ENCODE measurements at regions not wholly inside any gene's neighbourhood (a gene's known extent, or its start where the extent isn't known, plus 50 kb on each side); places are given as distances from the start of the nearest gene placed in this dataset.
"Not testable (repeated sequence)": the region's sequence is repeated elsewhere in the genome, so short reads cannot be mapped to it uniquely, and the experiment has no call there.

DNA sequence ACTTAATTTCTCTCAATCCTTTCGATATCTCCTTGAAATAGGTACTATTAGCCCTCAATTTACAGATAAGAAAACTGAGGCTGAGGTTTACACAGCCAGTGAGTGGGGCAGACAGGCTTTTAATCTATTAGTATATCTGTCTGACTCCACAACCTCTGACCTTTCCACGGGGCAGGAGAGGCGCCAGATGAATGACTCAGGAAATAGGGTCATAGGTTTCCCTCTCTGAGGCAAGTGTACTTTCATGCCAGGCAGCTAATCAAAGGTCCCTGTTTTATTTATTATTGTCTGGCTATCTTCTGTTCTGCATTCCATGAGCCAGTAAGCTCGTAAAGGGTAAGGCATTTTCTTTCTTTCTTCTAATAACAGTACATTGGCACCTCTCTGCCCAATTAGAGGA, 79.6 kb upstream of the KLF4 start:
- H3K27ac ChIP-seq (ENCODE audit: low read depth, low read length), result peak overlapping the region; percentile 25
- no peaks in the 10 kb centered on the region for H3K9me3 ChIP-seq (ENCODE audit: control insufficient read depth in 5 of 5, low read length in 5 of 5)
- H3K27me3 ChIP-seq (ENCODE audit: control insufficient read depth in 5 of 5, insufficient read depth in 4 of 5, low read length in 5 of 5), result no peaks in the 10 kb centered on the region
- peaks cover 0 to 24% (median 10%) of the 10 kb centered on the region in 5 donors for H3K4me1 ChIP-seq (ENCODE audit: control insufficient read depth in 5 of 5, insufficient read depth in 5 of 5, low read length in 5 of 5)
- H3K4me3 ChIP-seq (ENCODE audit: low read depth in 1 of 5, low read length in 5 of 5), result no peak overlapping the region
- peak overlapping the region in 2 of 5 donors; percentile 35 to 57 for H3K9ac ChIP-seq (ENCODE audit: low read length in 5 of 5)
- no peaks in the 10 kb centered on the region for H3K36me3 ChIP-seq (ENCODE audit: control insufficient read depth in 5 of 5, insufficient read depth in 5 of 5, low read length in 5 of 5)

DNA sequence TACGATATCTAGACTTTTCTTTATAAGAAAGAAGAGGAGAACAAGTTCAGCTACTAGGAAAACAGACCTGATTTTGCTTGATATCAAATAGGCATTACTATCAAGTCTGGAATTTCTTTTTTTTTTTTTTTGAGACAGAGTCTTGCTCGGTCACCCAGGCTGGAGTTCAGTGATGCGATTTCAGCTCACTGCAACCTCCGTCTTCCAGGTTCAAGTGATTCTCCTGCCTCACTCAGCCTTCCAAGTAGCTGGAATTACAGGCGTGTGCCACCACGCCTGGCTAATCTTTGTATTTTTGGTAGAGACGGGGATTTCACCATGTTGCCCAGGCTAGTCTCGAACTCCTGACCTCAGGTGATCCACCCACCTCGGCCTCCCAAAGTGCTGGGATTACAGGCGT, 78.8 kb upstream of the KLF4 start:
- H3K4me3 ChIP-seq (ENCODE audit: low read depth in 1 of 5, low read length in 5 of 5); H3K27me3 ChIP-seq (ENCODE audit: control insufficient read depth in 5 of 5, insufficient read depth in 4 of 5, low read length in 5 of 5); H3K36me3 ChIP-seq (ENCODE audit: control insufficient read depth in 5 of 5, insufficient read depth in 5 of 5, low read length in 5 of 5); H3K9ac ChIP-seq (ENCODE audit: low read length in 5 of 5); H3K9me3 ChIP-seq (ENCODE audit: control insufficient read depth in 5 of 5, low read length in 5 of 5): not testable (repeated sequence)
- peaks cover 0 to 24% (median 10%) of the 10 kb centered on the region in 5 donors for H3K4me1 ChIP-seq (ENCODE audit: control insufficient read depth in 5 of 5, insufficient read depth in 5 of 5, low read length in 5 of 5)
- H3K27ac ChIP-seq (ENCODE audit: low read depth, low read length), result peak overlapping the region; percentile 25

DNA sequence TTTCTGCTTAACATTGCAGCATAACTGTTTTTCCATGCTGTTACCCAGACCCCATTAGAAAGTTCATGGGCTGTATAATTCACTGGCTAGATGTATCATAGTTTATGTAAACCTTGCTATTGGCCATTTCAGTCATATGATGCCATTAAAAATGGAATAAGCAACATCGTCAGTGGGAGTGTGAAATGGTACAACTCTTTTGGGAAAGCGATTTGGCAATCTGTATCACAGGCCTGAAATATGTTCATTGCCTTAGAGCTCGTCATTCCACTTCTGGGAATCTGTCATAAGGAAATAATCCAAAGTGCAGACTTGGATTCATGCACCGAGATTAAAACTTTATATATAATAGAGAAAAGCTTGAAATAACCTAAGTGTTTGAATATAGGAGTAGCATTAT, 77.9 kb upstream of the KLF4 start:
- Histone ChIP-seq H3K4me1 (ENCODE audit: control insufficient read depth in 5 of 5, insufficient read depth in 5 of 5, low read length in 5 of 5) (peaks cover 0 to 24% (median 10%) of the 10 kb centered on the region in 5 donors), H3K27ac (ENCODE audit: low read depth, low read length) (peak overlapping the region; percentile 25)

DNA sequence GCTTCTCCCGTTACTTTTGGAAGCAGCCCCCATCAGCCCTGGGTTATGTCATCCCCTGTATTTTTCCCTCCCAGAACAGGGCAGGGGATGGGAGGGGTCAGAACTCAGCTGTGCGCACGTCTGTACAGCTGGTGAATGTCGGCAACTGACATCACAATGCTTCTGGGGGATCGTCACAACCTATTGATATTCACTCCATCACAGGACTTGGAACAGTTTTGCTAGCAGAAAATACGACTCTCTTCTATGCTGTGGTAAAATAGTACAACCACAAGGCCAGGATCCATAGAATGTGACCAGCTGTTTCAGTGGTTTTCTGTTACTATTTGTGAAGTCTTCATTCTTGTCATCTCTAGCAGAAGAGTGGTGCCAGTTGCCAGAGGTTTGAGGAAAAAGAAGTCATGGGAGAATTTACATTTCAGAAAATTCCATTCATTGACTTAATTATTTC, 77.1 kb upstream of the KLF4 start:
- Histone ChIP-seq H3K9me3 (ENCODE audit: control insufficient read depth in 5 of 5, low read length in 5 of 5) (no peaks in the 10 kb centered on the region), H3K36me3 (ENCODE audit: control insufficient read depth in 5 of 5, insufficient read depth in 5 of 5, low read length in 5 of 5) (no peaks in the 10 kb centered on the region), H3K27ac (ENCODE audit: low read depth, low read length) (peak overlapping the region; percentile 22), H3K4me1 (ENCODE audit: control insufficient read depth in 5 of 5, insufficient read depth in 5 of 5, low read length in 5 of 5) (peaks cover 0 to 24% (median 10%) of the 10 kb centered on the region in 5 donors), H3K9ac (ENCODE audit: low read length in 5 of 5) (no peak overlapping the region), H3K4me3 (ENCODE audit: low read depth in 1 of 5, low read length in 5 of 5) (no peak overlapping the region), H3K27me3 (ENCODE audit: control insufficient read depth in 5 of 5, insufficient read depth in 4 of 5, low read length in 5 of 5) (no peaks in the 10 kb centered on the region)

More for the DNA sequence above, 77.9 kb upstream of the KLF4 start:
- Histone ChIP-seq H3K27me3 (ENCODE audit: control insufficient read depth in 5 of 5, insufficient read depth in 4 of 5, low read length in 5 of 5) (no peaks in the 10 kb centered on the region), H3K36me3 (ENCODE audit: control insufficient read depth in 5 of 5, insufficient read depth in 5 of 5, low read length in 5 of 5) (no peaks in the 10 kb centered on the region), H3K4me3 (ENCODE audit: low read depth in 1 of 5, low read length in 5 of 5) (no peak overlapping the region), H3K9me3 (ENCODE audit: control insufficient read depth in 5 of 5, low read length in 5 of 5) (no peaks in the 10 kb centered on the region), H3K9ac (ENCODE audit: low read length in 5 of 5) (no peak overlapping the region)

DNA sequence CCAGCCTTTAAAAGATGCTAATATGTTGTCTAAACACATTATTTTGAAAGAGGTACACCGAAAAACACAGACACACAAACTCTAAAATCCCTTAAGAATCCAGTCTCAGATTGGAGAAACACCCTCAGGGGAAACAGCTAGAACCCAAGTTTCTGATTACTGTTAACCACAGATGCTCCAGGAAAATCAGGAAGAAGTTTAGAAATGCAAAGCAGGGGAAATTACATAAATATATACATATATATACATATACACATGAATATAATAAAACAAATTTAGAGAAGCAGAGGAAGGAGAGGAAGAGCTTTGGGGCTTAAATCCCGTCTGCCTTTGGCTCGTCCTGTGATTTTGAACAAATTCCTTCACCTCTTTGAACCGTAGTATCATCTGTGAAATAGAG, 73.2 kb upstream of the KLF4 start:
- H3K9ac ChIP-seq (ENCODE audit: low read length in 5 of 5), result no peak overlapping the region
- H3K9me3 ChIP-seq (ENCODE audit: control insufficient read depth in 5 of 5, low read length in 5 of 5), result no peaks in the 10 kb centered on the region
- H3K27me3 ChIP-seq (ENCODE audit: control insufficient read depth in 5 of 5, insufficient read depth in 4 of 5, low read length in 5 of 5), result no peaks in the 10 kb centered on the region
- no peak overlapping the region for H3K27ac ChIP-seq (ENCODE audit: low read depth, low read length)
- peaks cover 0 to 8% (median 0%) of the 10 kb centered on the region in 5 donors for H3K4me1 ChIP-seq (ENCODE audit: control insufficient read depth in 5 of 5, insufficient read depth in 5 of 5, low read length in 5 of 5)
- no peak overlapping the region for H3K4me3 ChIP-seq (ENCODE audit: low read depth in 1 of 5, low read length in 5 of 5)
- no peaks in the 10 kb centered on the region for H3K36me3 ChIP-seq (ENCODE audit: control insufficient read depth in 5 of 5, insufficient read depth in 5 of 5, low read length in 5 of 5)

DNA sequence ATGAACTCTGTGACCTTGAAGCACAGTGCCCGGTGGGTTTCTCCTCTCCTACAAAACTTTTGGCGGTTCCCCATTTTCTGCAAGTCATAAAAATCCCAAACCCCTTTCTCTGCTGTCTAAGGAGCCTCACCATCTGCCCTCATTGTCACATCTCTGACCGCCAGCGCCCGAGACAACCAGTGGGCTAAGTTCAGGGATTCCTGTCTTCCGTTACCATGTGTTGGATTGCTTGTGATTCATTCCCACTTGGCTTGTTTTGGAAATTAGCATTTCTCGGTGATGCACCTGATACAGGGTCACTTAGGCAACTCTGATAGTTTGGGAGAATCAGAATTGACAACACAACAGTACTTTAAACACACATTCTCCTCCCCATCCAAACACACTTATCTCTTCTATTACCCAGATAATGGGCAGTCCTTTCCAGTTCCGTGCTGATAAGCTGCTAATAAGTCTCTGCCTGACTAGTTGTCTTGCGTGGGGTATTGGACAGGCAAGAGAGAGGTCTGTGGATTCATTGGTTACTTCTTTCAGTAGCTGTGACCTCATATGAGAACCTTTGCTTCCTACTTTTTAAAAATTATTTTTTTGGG, 70.0 kb upstream of the KLF4 start:
- Histone ChIP-seq H3K27ac (ENCODE audit: low read depth, low read length) (no peak overlapping the region), H3K9ac (ENCODE audit: low read length in 5 of 5) (no peak overlapping the region), H3K36me3 (ENCODE audit: control insufficient read depth in 5 of 5, insufficient read depth in 5 of 5, low read length in 5 of 5) (no peaks in the 10 kb centered on the region), H3K4me1 (ENCODE audit: control insufficient read depth in 5 of 5, insufficient read depth in 5 of 5, low read length in 5 of 5) (no peaks in the 10 kb centered on the region), H3K27me3 (ENCODE audit: control insufficient read depth in 5 of 5, insufficient read depth in 4 of 5, low read length in 5 of 5) (no peaks in the 10 kb centered on the region), H3K9me3 (ENCODE audit: control insufficient read depth in 5 of 5, low read length in 5 of 5) (no peaks in the 10 kb centered on the region), H3K4me3 (ENCODE audit: low read depth in 1 of 5, low read length in 5 of 5) (no peak overlapping the region)

DNA sequence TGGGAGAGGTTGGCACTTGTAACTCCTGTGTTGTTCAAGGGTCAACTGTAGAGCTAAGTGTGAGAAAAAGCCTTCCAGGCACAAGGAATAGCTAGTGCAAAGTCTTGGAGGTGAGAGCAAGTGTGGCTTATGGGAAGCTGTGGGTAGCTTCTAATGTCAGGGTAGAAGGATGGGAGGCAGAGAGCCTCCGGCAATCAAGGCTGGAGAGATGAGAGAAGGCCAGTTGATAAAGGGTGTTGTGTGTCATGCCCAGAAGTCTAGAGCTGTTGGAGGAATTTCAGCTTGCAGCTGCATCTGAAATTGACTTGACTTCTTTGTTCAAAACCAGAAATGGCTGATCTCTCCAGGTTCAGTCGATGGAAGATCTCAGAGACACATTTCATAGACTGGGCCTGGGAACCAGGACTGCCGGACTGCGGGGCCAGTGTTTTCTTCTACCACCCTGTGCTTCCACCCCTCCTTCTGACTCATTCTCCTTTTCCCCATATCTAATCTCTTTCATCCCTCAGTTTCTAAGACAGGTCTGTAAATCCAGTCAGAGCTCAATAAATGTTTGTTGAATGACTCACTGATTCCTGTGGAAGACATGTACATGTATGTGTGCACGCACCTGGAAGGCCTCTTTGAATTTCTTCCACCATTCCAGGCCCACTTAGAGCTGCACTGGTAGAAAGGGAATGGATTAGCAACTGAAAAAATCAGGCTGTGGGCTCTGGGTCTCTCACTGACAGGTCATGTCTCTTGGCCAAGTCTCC, 67.8 kb upstream of the KLF4 start:
- H3K27ac ChIP-seq (ENCODE audit: low read depth, low read length), result no peak overlapping the region
- no peaks in the 10 kb centered on the region for H3K4me1 ChIP-seq (ENCODE audit: control insufficient read depth in 5 of 5, insufficient read depth in 5 of 5, low read length in 5 of 5)
- no peak overlapping the region for H3K4me3 ChIP-seq (ENCODE audit: low read depth in 1 of 5, low read length in 5 of 5)
- H3K9ac ChIP-seq (ENCODE audit: low read length in 5 of 5), result no peak overlapping the region
- H3K27me3 ChIP-seq (ENCODE audit: control insufficient read depth in 5 of 5, insufficient read depth in 4 of 5, low read length in 5 of 5), result no peaks in the 10 kb centered on the region
- H3K36me3 ChIP-seq (ENCODE audit: control insufficient read depth in 5 of 5, insufficient read depth in 5 of 5, low read length in 5 of 5), result no peaks in the 10 kb centered on the region
- H3K9me3 ChIP-seq (ENCODE audit: control insufficient read depth in 5 of 5, low read length in 5 of 5), result no peaks in the 10 kb centered on the region

DNA sequence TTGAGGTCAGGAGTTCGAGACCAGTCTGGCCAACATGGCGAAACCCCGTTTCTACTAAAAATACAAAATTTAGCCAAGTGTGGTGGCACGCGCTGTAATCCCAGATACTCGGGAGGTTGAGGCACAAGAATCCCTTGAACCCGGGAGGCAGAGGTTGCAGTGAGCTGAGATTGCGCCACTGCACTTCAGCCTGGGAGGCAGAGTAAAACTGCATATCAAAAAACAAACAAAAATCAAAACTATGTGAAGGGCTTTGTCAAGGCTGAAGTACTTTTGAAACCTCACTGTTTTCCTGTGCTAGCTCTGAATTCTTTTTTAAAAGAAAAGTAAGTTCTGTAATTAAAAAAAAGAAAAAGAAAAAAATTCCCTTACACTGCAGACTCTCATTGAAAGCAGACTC, 65.1 kb upstream of the KLF4 start:
- Histone ChIP-seq H3K9me3 (ENCODE audit: control insufficient read depth in 5 of 5, low read length in 5 of 5) (no peaks in the 10 kb centered on the region), H3K27me3 (ENCODE audit: control insufficient read depth in 5 of 5, insufficient read depth in 4 of 5, low read length in 5 of 5) (no peaks in the 10 kb centered on the region), H3K36me3 (ENCODE audit: control insufficient read depth in 5 of 5, insufficient read depth in 5 of 5, low read length in 5 of 5) (no peaks in the 10 kb centered on the region), H3K9ac (ENCODE audit: low read length in 5 of 5) (no peak overlapping the region), H3K27ac (ENCODE audit: low read depth, low read length) (no peak overlapping the region), H3K4me3 (ENCODE audit: low read depth in 1 of 5, low read length in 5 of 5) (no peak overlapping the region), H3K4me1 (ENCODE audit: control insufficient read depth in 5 of 5, insufficient read depth in 5 of 5, low read length in 5 of 5) (no peaks in the 10 kb centered on the region)

DNA sequence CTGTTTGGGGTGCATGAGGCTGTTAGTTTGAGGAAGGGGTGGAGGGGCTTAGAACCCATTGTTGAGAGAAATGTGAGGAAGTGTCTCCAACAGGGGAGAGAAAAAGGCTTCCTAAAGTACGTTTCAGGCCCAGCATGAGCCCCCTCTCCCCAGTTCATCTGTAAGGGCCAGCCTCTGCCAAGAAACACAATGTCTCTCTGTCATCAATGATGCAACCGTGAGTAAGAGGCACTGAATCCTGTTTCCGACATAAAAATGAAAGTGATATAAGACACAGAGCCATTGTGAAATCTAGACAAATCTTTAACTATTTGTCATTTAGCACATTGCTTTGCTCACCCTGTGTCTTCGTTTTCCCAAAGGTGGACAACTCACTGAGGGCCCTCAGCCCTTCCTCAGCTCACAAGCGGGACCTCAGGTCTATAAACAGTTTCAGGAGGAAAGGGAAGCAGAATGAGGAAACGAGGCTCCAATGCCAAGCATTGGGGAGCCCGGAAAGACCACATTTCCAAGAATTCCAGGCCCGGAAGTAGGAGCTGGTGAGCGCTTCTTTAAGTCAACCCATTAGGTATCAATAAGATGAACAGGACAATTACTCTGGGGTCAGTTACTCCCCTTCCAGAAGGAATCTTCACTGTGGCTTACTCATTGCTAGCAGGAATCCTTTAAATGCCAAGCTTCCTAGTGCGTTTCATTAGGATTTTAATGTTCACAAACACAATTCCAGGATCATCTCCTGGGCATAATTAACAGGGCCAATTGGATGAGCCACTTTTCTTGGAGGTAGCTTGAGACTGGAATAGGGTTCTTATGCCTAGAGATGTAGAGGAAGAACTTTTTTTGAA, 59.0 kb upstream of the KLF4 start:
- no peaks in the 10 kb centered on the region for H3K36me3 ChIP-seq (ENCODE audit: control insufficient read depth in 5 of 5, insufficient read depth in 5 of 5, low read length in 5 of 5)
- H3K27ac ChIP-seq (ENCODE audit: low read depth, low read length), result peak overlapping the region; percentile 58
- peak overlapping the region in 3 of 5 donors; percentile 7 to 64 (median 42) for H3K9ac ChIP-seq (ENCODE audit: low read length in 5 of 5)
- no peaks in the 10 kb centered on the region for H3K27me3 ChIP-seq (ENCODE audit: control insufficient read depth in 5 of 5, insufficient read depth in 4 of 5, low read length in 5 of 5)
- no peaks in the 10 kb centered on the region for H3K9me3 ChIP-seq (ENCODE audit: control insufficient read depth in 5 of 5, low read length in 5 of 5)
- H3K4me3 ChIP-seq (ENCODE audit: low read depth in 1 of 5, low read length in 5 of 5), result peak overlapping the region; percentile 30 to 62 (median 42)
- H3K4me1 ChIP-seq (ENCODE audit: control insufficient read depth in 5 of 5, insufficient read depth in 5 of 5, low read length in 5 of 5), result peaks cover 7 to 18% (median 17%) of the 10 kb centered on the region in 5 donors

Data from subcutaneous abdominal adipose tissue (tissue), 5 donors.